Natural killer cell (primary cell): ENCODE measurements at regions not wholly inside any gene's neighbourhood (a gene's known extent, or its start where the extent isn't known, plus 50 kb on each side); places are given as distances from the start of the nearest gene placed in this dataset.

Experiments used
- ATAC-seq, 3 donors: fragments of 150-1000 bp in 2 of 3; fragments of 200-7000 bp in 1 of 3; cut with Tn5 transposase; 1 replicate in 1 of 3; 2 replicates in 2 of 3; pipeline ENCODE4 v1.10.0; 2021; ENCODE audit warnings: mild to moderate bottlenecking in 2 of 3, moderate library complexity in 2 of 3
- DNase-seq, 2 donors: peaks; one replicate each; pipeline versions ENCODE4 v3.0.0 to v3.0.0-alpha.2; 2013 to 2021; ENCODE audit warnings: mixed read lengths in 1 of 2
- H3K27ac ChIP-seq: one replicate; pipeline ENCODE4 v1.5.1; 2013; ENCODE audit warnings: mild to moderate bottlenecking, low read length
- H3K27me3 ChIP-seq: one replicate; pipeline ENCODE4 v1.6.1; 2013; ENCODE audit warnings: low read length; ENCODE audit not compliant: control insufficient read depth, insufficient read depth
- H3K36me3 ChIP-seq: one replicate; pipeline ENCODE4 v1.6.1; 2013; ENCODE audit warnings: low read length; ENCODE audit not compliant: control insufficient read depth, insufficient read depth
- H3K4me1 ChIP-seq: one replicate; pipeline ENCODE4 v1.6.1; 2013; ENCODE audit warnings: low read length; ENCODE audit not compliant: control insufficient read depth, insufficient read depth
- H3K4me3 ChIP-seq: one replicate; pipeline ENCODE4 v1.5.1; 2013; ENCODE audit warnings: low read length
- H3K9me3 ChIP-seq: one replicate; pipeline ENCODE4 v1.6.1; 2013; ENCODE audit warnings: low read length; ENCODE audit not compliant: control insufficient read depth, insufficient read depth
- H3K27ac Mint-ChIP-seq, 2 donors: one replicate each; pipeline ENCODE4 v1.8.0; 2022; ENCODE audit warnings: mild to moderate bottlenecking in 2 of 2, mixed read lengths in 2 of 2, moderate library complexity in 1 of 2
- H3K27me3 Mint-ChIP-seq, 2 donors: one replicate each; pipeline ENCODE4 v1.8.0; 2022; ENCODE audit warnings: low read depth in 2 of 2, mixed read lengths in 2 of 2
- H3K36me3 Mint-ChIP-seq: one replicate; pipeline ENCODE4 v1.8.0; 2022; ENCODE audit warnings: mixed read lengths
- H3K4me1 Mint-ChIP-seq, 2 donors: one replicate each; pipeline ENCODE4 v1.8.0; 2022; ENCODE audit warnings: mixed read lengths in 2 of 2
- H3K4me3 Mint-ChIP-seq: one replicate; pipeline ENCODE4 v1.8.0; 2022; ENCODE audit warnings: mild to moderate bottlenecking, moderate library complexity, mixed read lengths
- H3K9me3 Mint-ChIP-seq, 2 donors: one replicate each; pipeline ENCODE4 v1.8.0; 2022; ENCODE audit warnings: mixed read lengths in 2 of 2
- WGBS: methylation state at CpG from one replicate; pipeline ENCODE4 v1.1.7; 2013; ENCODE audit warnings: missing lambda C conversion rate; ENCODE audit not compliant: insufficient coverage; 5-methylcytosine and 5-hydroxymethylcytosine counted together
- intact Hi-C: fragments of 100-400 bp; cut with micrococcal nuclease; formaldehyde crosslinking; loops from one replicate; pipeline ENCODE4 v1.14.2; 2022
- TF ChIP-seq, protein P1 (sequence below): fragments of 200-600 bp; IDR thresholded peaks from one replicate; pipeline ENCODE4 v1.8.0; 2022; ENCODE audit warnings: antibody characterized with exemption

DNA sequence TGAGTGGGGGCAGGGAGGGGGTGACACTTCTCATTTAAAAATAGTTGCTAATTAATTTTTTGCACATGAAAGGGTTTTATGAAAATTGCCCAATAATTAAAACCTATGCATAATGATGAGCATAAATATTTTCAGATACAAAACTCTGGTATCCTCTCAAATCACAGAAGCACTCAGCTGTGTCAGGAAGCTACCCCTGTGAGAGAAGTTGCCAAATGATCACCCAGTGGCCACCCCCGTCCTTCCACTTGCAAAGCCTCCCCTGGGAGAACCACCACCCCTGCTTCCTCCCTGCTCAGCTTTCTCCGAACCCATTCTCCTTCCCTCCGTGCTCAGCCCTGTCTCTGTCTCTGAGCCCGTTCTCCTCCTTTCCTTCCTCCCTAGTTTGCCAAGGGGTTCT is 400.2 kb upstream of the SALL3 start:
- TF ChIP-seq, protein P1, sequence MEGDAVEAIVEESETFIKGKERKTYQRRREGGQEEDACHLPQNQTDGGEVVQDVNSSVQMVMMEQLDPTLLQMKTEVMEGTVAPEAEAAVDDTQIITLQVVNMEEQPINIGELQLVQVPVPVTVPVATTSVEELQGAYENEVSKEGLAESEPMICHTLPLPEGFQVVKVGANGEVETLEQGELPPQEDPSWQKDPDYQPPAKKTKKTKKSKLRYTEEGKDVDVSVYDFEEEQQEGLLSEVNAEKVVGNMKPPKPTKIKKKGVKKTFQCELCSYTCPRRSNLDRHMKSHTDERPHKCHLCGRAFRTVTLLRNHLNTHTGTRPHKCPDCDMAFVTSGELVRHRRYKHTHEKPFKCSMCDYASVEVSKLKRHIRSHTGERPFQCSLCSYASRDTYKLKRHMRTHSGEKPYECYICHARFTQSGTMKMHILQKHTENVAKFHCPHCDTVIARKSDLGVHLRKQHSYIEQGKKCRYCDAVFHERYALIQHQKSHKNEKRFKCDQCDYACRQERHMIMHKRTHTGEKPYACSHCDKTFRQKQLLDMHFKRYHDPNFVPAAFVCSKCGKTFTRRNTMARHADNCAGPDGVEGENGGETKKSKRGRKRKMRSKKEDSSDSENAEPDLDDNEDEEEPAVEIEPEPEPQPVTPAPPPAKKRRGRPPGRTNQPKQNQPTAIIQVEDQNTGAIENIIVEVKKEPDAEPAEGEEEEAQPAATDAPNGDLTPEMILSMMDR: no peak
- ATAC-seq (no peak), DNase-seq (no peak)
- no peak overlapping the region for H3K27ac ChIP-seq
- Mint-ChIP-seq H3K27ac (no peak overlapping the region), H3K4me1 (no peaks in the 10 kb centered on the region), H3K36me3 (no peaks in the 10 kb centered on the region), H3K4me3 (no peak overlapping the region), H3K9me3 (peaks cover 0 to 3% of the 10 kb centered on the region in 2 donors), H3K27me3 (peaks cover 0 to 4% of the 10 kb centered on the region in 2 donors)
- WGBS: 77% methylated on average over 4 of the region's 4 CpGs
- no peaks in the 10 kb centered on the region for H3K36me3 ChIP-seq
- intact Hi-C loops: no loop called here
- H3K9me3 ChIP-seq: peaks cover 3% of the 10 kb centered on the region
- H3K27me3 ChIP-seq: no peaks in the 10 kb centered on the region
- H3K4me1 ChIP-seq: no peaks in the 10 kb centered on the region
- no peak overlapping the region for H3K4me3 ChIP-seq

GRCh38 chr18:78579854-78580577 is 399.6 kb upstream of the SALL3 start:
- Mint-ChIP-seq H3K27ac (no peak overlapping the region), H3K4me1 (no peaks in the 10 kb centered on the region), H3K36me3 (no peaks in the 10 kb centered on the region), H3K4me3 (no peak overlapping the region), H3K27me3 (peaks cover 0 to 4% of the 10 kb centered on the region in 2 donors), H3K9me3 (no peaks in the 10 kb centered on the region)
- H3K9me3 ChIP-seq: no peaks in the 10 kb centered on the region
- intact Hi-C loops: no loop called here
- no peak overlapping the region for H3K27ac ChIP-seq
- ATAC-seq (no peak), DNase-seq (no peak)
- 88% methylated on average over 15 of the region's 16 CpGs for WGBS
- no peaks in the 10 kb centered on the region for H3K36me3 ChIP-seq
- H3K27me3 ChIP-seq: no peaks in the 10 kb centered on the region
- H3K4me3 ChIP-seq: no peak overlapping the region
- no peaks in the 10 kb centered on the region for H3K4me1 ChIP-seq
- TF ChIP-seq, protein P1: no peak

- WGBS: 86% methylated on average over 7 of the region's 7 CpGs
- no peaks in the 10 kb centered on the region for H3K27me3 ChIP-seq
- no peak overlapping the region for H3K27ac ChIP-seq
- TF ChIP-seq, protein P1: no peak
- no peaks in the 10 kb centered on the region for H3K9me3 ChIP-seq
- Mint-ChIP-seq H3K36me3 (no peaks in the 10 kb centered on the region), H3K9me3 (no peaks in the 10 kb centered on the region), H3K4me3 (no peak overlapping the region), H3K27ac (no peak overlapping the region), H3K4me1 (no peaks in the 10 kb centered on the region), H3K27me3 (peaks cover 0 to 4% of the 10 kb centered on the region in 2 donors)
- no peak for DNase-seq
- H3K36me3 ChIP-seq: no peaks in the 10 kb centered on the region
- no peak for ATAC-seq
- H3K4me1 ChIP-seq: no peaks in the 10 kb centered on the region
- H3K4me3 ChIP-seq: no peak overlapping the region
- intact Hi-C loops: no loop called here
Measured at GRCh38 chr18:78580835-78581339, 398.7 kb upstream of the SALL3 start.
